HepG2 (cell line): ENCODE measurements at regions not wholly inside any gene's neighbourhood (a gene's known extent, or its start where the extent isn't known, plus 50 kb on each side); places are given as distances from the start of the nearest gene placed in this dataset.

Experiments
- ATAC-seq: fragments of 200-7000 bp; cut with Tn5 transposase; 3 replicates; pipeline ENCODE4 v1.9.1; 2020; ENCODE audit warnings: mild to moderate bottlenecking, moderate library complexity
- BruUV-seq: library from RNA; stranded (reverse); fragments of 400-500 nt; replicated peaks from 2 replicates; lab custom pipeline; 2021; lab: Mats Ljungman, UMichigan
- CTCF ChIA-PET: fragments of 300-600 bp; formaldehyde crosslinking; extraction: SDS; loops from one replicate; lab custom pipeline; 2021; ENCODE audit warnings: low total read pairs, inconsistent platforms, low intra/inter-chr PET ratio; lab: Yijun Ruan, JAX
- POLR2A ChIA-PET: fragments of 350-600 bp; sonication (Branson Sonifier 250); formaldehyde crosslinking; loops from one replicate; lab custom pipeline; 2020; ENCODE audit warnings: antibody characterized with exemption, inconsistent platforms; lab: Yijun Ruan, JAX
- DNase-seq: peaks from one replicate; pipeline ENCODE4 v3.0.0-alpha.2; 2015; ENCODE audit warnings: low spot score
- FAIRE-seq: peaks from 3 replicates; lab custom pipeline; 2011; peaks lifted over from hg19 to GRCh38; lab: Jason Lieb, UNC
- H2AFZ ChIP-seq: one replicate; pipeline ENCODE4 v1.6.1; 2011; ENCODE audit warnings: low read length, inconsistent platforms
- H3K27ac ChIP-seq: fragments of 300-600 bp; 3 replicates; pipeline ENCODE4 v1.8.0; 2011; ENCODE audit warnings: mixed run types, mild to moderate bottlenecking, mixed read lengths, low read length, inconsistent platforms; ENCODE audit not compliant: insufficient read depth; ENCODE audit errors: extremely low read length
- H3K27me3 ChIP-seq, 2 experiments: fragments of 200-600 bp in 1 of 2; 2 replicates in 1 of 2; 3 replicates in 1 of 2; pipeline versions ENCODE4 v1.6.0 to v1.8.0; 2011; ENCODE audit warnings: low read length in 2 of 2, mild to moderate bottlenecking in 2 of 2, moderate library complexity in 2 of 2, inconsistent platforms in 1 of 2; ENCODE audit not compliant: insufficient read depth in 2 of 2, control insufficient read depth in 1 of 2
- H3K36me3 ChIP-seq, 2 experiments: fragments of 200-600 bp in 1 of 2; replicated peaks in 1 of 2; 2 replicates in 1 of 2; 3 replicates in 1 of 2; pipeline versions ENCODE4 v1.5.1 to v1.8.0; 2011; ENCODE audit warnings: low read length in 2 of 2, inconsistent platforms in 1 of 2; ENCODE audit not compliant: insufficient read depth in 2 of 2, control insufficient read depth in 1 of 2
- H3K4me1 ChIP-seq: 2 replicates; pipeline ENCODE4 v1.5.1; 2012; ENCODE audit warnings: low read length, inconsistent platforms; ENCODE audit not compliant: insufficient read depth
- H3K4me2 ChIP-seq: 2 replicates; pipeline ENCODE4 v1.6.0; 2011; ENCODE audit warnings: low read depth, low read length, inconsistent platforms
- H3K4me3 ChIP-seq, 3 experiments: fragments of 200-600 bp in 1 of 3; sonication (generic), shearing (Covaris generic) in 1 of 3; replicated peaks in 1 of 3; 2 replicates each; pipeline ENCODE4 v1.5.1; 2011 to 2016; ENCODE audit warnings: low read length in 3 of 3, inconsistent platforms in 2 of 3, low read depth in 2 of 3, mild to moderate bottlenecking in 2 of 3, control low read depth in 1 of 3, mixed read lengths in 1 of 3; ENCODE audit not compliant: insufficient read depth in 1 of 3
- H3K79me2 ChIP-seq: one replicate; pipeline ENCODE4 v1.6.1; 2011; ENCODE audit warnings: low read length, inconsistent platforms; ENCODE audit not compliant: insufficient read depth
- H3K9ac ChIP-seq: 2 replicates; pipeline ENCODE4 v1.6.0; 2011; ENCODE audit warnings: mild to moderate bottlenecking, low read depth, low read length, inconsistent platforms; ENCODE audit not compliant: insufficient read depth
- H3K9me3 ChIP-seq: 2 replicates; pipeline ENCODE4 v1.5.1; 2012; ENCODE audit warnings: mild to moderate bottlenecking, low read length
- H4K20me1 ChIP-seq: 2 replicates; pipeline ENCODE4 v1.6.0; 2011; ENCODE audit warnings: inconsistent platforms, mild to moderate bottlenecking, low read length, moderate library complexity; ENCODE audit not compliant: insufficient read depth
- NONO ChIP-seq, 2 experiments: fragments of 450-650 bp in 1 of 2; sonication (generic) in 1 of 2; formaldehyde crosslinking in 1 of 2; IDR thresholded peaks in 1 of 2; conservative IDR thresholded peaks in 1 of 2; 2 replicates each; pipeline versions ENCODE4 v1.6.1 to v1.8.0; 2017 to 2022; ENCODE audit warnings: mild to moderate bottlenecking in 1 of 2, missing genetic modification reagents in 1 of 2, moderate library complexity in 1 of 2
- ZFP36L2 ChIP-seq: sonication (generic); formaldehyde crosslinking; IDR thresholded peaks from 2 replicates; pipeline ENCODE4 v1.4.0; 2020; ENCODE audit warnings: missing genetic modification reagents
- ZMAT5 ChIP-seq: sonication (generic); formaldehyde crosslinking; IDR thresholded peaks from 2 replicates; pipeline ENCODE4 v1.5.0; 2020; ENCODE audit warnings: mild to moderate bottlenecking, low read depth, missing genetic modification reagents, borderline replicate concordance
- ZNF160 ChIP-seq: sonication (generic); formaldehyde crosslinking; IDR thresholded peaks from 2 replicates; pipeline ENCODE4 v1.8.0; 2022; ENCODE audit warnings: mild to moderate bottlenecking, inconsistent platforms, missing genetic modification reagents
- ZNF282 ChIP-seq: fragments of 450-650 bp; IDR thresholded peaks from 2 replicates; pipeline ENCODE4 v1.6.1; 2018; ENCODE audit not compliant: partially characterized antibody
- ZNF317 ChIP-seq: sonication (generic); formaldehyde crosslinking; IDR thresholded peaks from 2 replicates; pipeline ENCODE4 v1.5.0; 2020; ENCODE audit warnings: mild to moderate bottlenecking, missing genetic modification reagents
- WGBS: methylation state at CpG from one replicate; pipeline ENCODE4 v1.1.6; 2017; ENCODE audit warnings: low lambda C conversion rate; 5-methylcytosine and 5-hydroxymethylcytosine counted together
- in situ Hi-C: cut with HindIII; loops from 2 replicates; pipeline ENCODE4 v1.10.0; 2017; ENCODE audit warnings: low pct_unique_long_range_greater_than_20kb; ENCODE audit not compliant: extremely low pct_ligation_motif_present
- intact Hi-C: fragments of 100-400 bp; cut with micrococcal nuclease; formaldehyde crosslinking; loops from one replicate; pipeline ENCODE4 v1.10.0; 2022; ENCODE audit not compliant: unreplicated experiment

GRCh38 chr10:43952760-43953159 is 304.1 kb upstream of the ZNF32 start:
- POLR2A ChIA-PET = no interaction called here
- H3K4me2 ChIP-seq = no peak overlapping the region

GRCh38 chr10:43949351-43949750 is 300.7 kb upstream of the ZNF32 start:
- TF ChIP-seq ZFP36L2 (CRISPR knock-in tag) (no peak), NONO (IDR thresholded peaks at IDR 0.05) (no peak), NONO (CRISPR knock-in tag; conservative IDR thresholded peaks at IDR 0.05) (no peak), ZMAT5 (CRISPR knock-in tag) (no peak), ZNF160 (no peak)
- H3K4me3 ChIP-seq = no peak overlapping the region
- no peaks in the 10 kb centered on the region for H3K9me3 ChIP-seq
- WGBS = 14% methylated on average over 4 of the region's 4 CpGs
- no peaks in the 10 kb centered on the region for H3K4me1 ChIP-seq
- no peak overlapping the region for H2AFZ ChIP-seq
- FAIRE-seq (no peak), DNase-seq (no peak), ATAC-seq (no peak)
- no peaks in the 10 kb centered on the region for H3K36me3 ChIP-seq
- ChIA-PET CTCF (no interaction called here), POLR2A (no interaction called here)
- no TSS peak for BruUV-seq
- no peaks in the 10 kb centered on the region for H3K79me2 ChIP-seq
- in situ Hi-C loops (no loop called here), intact Hi-C loops (no loop called here)
- no peak overlapping the region for H3K9ac ChIP-seq
- H3K4me2 ChIP-seq = no peak overlapping the region
- no peaks in the 10 kb centered on the region for H4K20me1 ChIP-seq
- no peak overlapping the region for H3K27ac ChIP-seq
- H3K27me3 ChIP-seq = no peaks in the 10 kb centered on the region

More at GRCh38 chr10:43952760-43953159, 304.1 kb upstream of the ZNF32 start:
- TF ChIP-seq ZNF317 (CRISPR knock-in tag) (peak; percentile 95), ZNF282 (no peak)
- ATAC-seq (no peak), FAIRE-seq (no peak), DNase-seq (no peak)
- H3K79me2 ChIP-seq = no peaks in the 10 kb centered on the region
- H3K27me3 ChIP-seq = no peaks in the 10 kb centered on the region
- H3K27ac ChIP-seq = no peak overlapping the region
- no peak overlapping the region for H3K4me3 ChIP-seq
- H3K4me1 ChIP-seq = no peaks in the 10 kb centered on the region
- in situ Hi-C loops (no loop called here), intact Hi-C loops (no loop called here)
- H3K9me3 ChIP-seq = no peaks in the 10 kb centered on the region
- BruUV-seq = no TSS peak
- WGBS = 0% methylated on average over 1 of the region's 1 CpG
- H4K20me1 ChIP-seq = no peaks in the 10 kb centered on the region
- no peak overlapping the region for H3K9ac ChIP-seq
- no peak overlapping the region for H2AFZ ChIP-seq
- CTCF ChIA-PET = no interaction called here
- no peaks in the 10 kb centered on the region for H3K36me3 ChIP-seq
